HG03457 (cell line): ENCODE measurements at regions not wholly inside any gene's neighbourhood (a gene's known extent, or its start where the extent isn't known, plus 50 kb on each side); places are given as distances from the start of the nearest gene placed in this dataset.

ENCODE experiments used
- ATAC-seq: cut with Tn5 transposase; IDR thresholded peaks from one replicate; pipeline ENCODE4 v1.9.1; 2021; ENCODE audit warnings: moderate number of reproducible peaks; ENCODE audit not compliant: unreplicated experiment

- ATAC-seq = no peak
These were observed 76.0 kb upstream of the WNT7B start for GRCh38 chr22:46052801-46053562.

- ATAC-seq = no peak
These were observed 76.7 kb upstream of the WNT7B start for GRCh38 chr22:46053563-46054090.

- ATAC-seq = no peak
These were observed 77.4 kb upstream of the WNT7B start for GRCh38 chr22:46054091-46055073.

- ATAC-seq = no peak
These were observed 78.4 kb upstream of the WNT7B start for GRCh38 chr22:46055181-46055875.

- ATAC-seq = no peak
These were observed 79.1 kb upstream of the WNT7B start for GRCh38 chr22:46055911-46056545.

- no peak for ATAC-seq
These were observed 79.7 kb upstream of the WNT7B start for GRCh38 chr22:46056546-46057245.

- no peak for ATAC-seq
These were observed 80.5 kb upstream of the WNT7B start for GRCh38 chr22:46057246-46058090.

GRCh38 chr22:46058091-46058420, 81.1 kb upstream of the WNT7B start:
- ATAC-seq = peak; percentile 48

GRCh38 chr22:46058591-46059519, 81.9 kb upstream of the WNT7B start:
- ATAC-seq = no peak

GRCh38 chr22:46060292-46061123, 83.5 kb upstream of the WNT7B start:
- ATAC-seq = no peak

- no peak for ATAC-seq
These were observed 84.2 kb upstream of the WNT7B start for GRCh38 chr22:46061124-46061500.

- no peak for ATAC-seq
These were observed 84.7 kb upstream of the WNT7B start for GRCh38 chr22:46061501-46062231.

- ATAC-seq = no peak
These were observed 85.3 kb upstream of the WNT7B start for GRCh38 chr22:46062232-46062615.

- no peak for ATAC-seq
These were observed 86.1 kb upstream of the WNT7B start for GRCh38 chr22:46062971-46063631.

- ATAC-seq = no peak
These were observed 86.5 kb upstream of the PPARA start for GRCh38 chr22:46063846-46064227.
